NK-92 treated with Interleukin-12 subunit alpha and Interleukin-12 subunit beta, amount 100 ng/mL, for 24 hours (cell line): ENCODE measurements at regions not wholly inside any gene's neighbourhood (a gene's known extent, or its start where the extent isn't known, plus 50 kb on each side); places are given as distances from the start of the nearest gene placed in this dataset.
"Not testable (repeated sequence)": the region's sequence is repeated elsewhere in the genome, so short reads cannot be mapped to it uniquely, and the experiment has no call there.

Experiments used
- DNase-seq: peaks from one replicate; lab custom pipeline; 2025; lab: John Stamatoyannopoulos, UW

GRCh38 chr19:29054886-29055675, 157.9 kb downstream of the UQCRFS1 start:
- DNase-seq = no peak

GRCh38 chr19:29048873-29049272, 164.1 kb downstream of the UQCRFS1 start:
- no peak for DNase-seq

GRCh38 chr19:29045679-29046254, 167.2 kb downstream of the UQCRFS1 start:
- DNase-seq = no peak

GRCh38 chr19:29044037-29044436, 168.9 kb downstream of the UQCRFS1 start:
- no peak for DNase-seq

- no peak for DNase-seq
Observed at GRCh38 chr19:29042450-29042849, 170.5 kb downstream of the UQCRFS1 start.

GRCh38 chr19:29040951-29041350, 172.0 kb downstream of the UQCRFS1 start:
- no peak for DNase-seq

GRCh38 chr19:29040292-29040691, 172.7 kb downstream of the UQCRFS1 start:
- DNase-seq = no peak

GRCh38 chr19:29039036-29039435, 173.9 kb downstream of the UQCRFS1 start:
- not testable (repeated sequence) for DNase-seq

GRCh38 chr19:29031216-29031615, 181.7 kb downstream of the UQCRFS1 start:
- no peak for DNase-seq

- no peak for DNase-seq
Observed at GRCh38 chr19:29029268-29029958, 183.5 kb downstream of the UQCRFS1 start.

- no peak for DNase-seq
Observed at GRCh38 chr19:29022599-29022998, 190.4 kb downstream of the UQCRFS1 start.

GRCh38 chr19:29022165-29022564, 190.8 kb downstream of the UQCRFS1 start:
- DNase-seq = no peak

- no peak for DNase-seq
Observed at GRCh38 chr19:29021232-29021916, 191.6 kb downstream of the UQCRFS1 start.

- DNase-seq = no peak
Observed at GRCh38 chr19:29019403-29019802, 193.5 kb downstream of the UQCRFS1 start.

GRCh38 chr19:29018542-29018941, 194.4 kb downstream of the UQCRFS1 start:
- no peak for DNase-seq

- no peak for DNase-seq
Observed at GRCh38 chr19:29017788-29018187, 195.2 kb downstream of the UQCRFS1 start.

GRCh38 chr19:29016926-29017760, 195.8 kb downstream of the UQCRFS1 start:
- no peak for DNase-seq

GRCh38 chr19:29016353-29016752, 196.6 kb downstream of the UQCRFS1 start:
- DNase-seq = no peak

- DNase-seq = no peak
Observed at GRCh38 chr19:29015569-29015968, 197.4 kb downstream of the UQCRFS1 start.

- no peak for DNase-seq
Observed at GRCh38 chr19:29014857-29015436, 198.0 kb downstream of the UQCRFS1 start.

GRCh38 chr19:29013988-29014387, 199.0 kb downstream of the UQCRFS1 start:
- no peak for DNase-seq
